ENCODE measurements at regions not wholly inside any gene's neighbourhood (a gene's known extent, or its start where the extent isn't known, plus 50 kb on each side); places are given as distances from the start of the nearest gene placed in this dataset.

DNA sequence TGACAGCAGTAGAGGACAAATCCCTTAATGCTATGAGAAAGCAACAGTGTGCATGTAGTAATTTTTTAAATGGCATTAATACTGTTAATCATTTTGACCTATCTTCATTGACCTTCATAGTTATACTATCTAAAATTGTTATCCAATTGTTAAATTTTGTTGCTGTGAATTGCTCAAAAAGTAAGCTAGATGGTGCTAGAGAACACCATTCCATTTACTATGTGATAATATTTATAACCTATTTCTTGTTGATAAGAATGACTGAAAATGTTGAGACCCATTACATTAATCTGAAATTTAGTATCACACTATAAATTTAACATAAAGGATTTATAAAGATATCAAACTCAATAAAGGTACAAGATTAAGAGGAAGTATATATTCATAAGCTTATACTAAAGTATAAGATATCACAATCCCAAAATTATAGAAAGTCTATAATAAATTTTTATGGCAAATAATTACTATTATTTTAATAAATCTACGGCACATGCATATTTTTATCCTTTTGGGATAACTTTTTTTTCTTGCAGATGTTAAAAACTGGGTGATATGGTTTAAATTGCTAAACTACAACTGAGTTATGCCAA lies 1573.3 kb downstream of the PCDH9 start:
- no peak for DNase-seq

GRCh38 chr13:65653613-65654012 lies 1576.5 kb downstream of the PCDH9 start:
- no peak for DNase-seq

DNA sequence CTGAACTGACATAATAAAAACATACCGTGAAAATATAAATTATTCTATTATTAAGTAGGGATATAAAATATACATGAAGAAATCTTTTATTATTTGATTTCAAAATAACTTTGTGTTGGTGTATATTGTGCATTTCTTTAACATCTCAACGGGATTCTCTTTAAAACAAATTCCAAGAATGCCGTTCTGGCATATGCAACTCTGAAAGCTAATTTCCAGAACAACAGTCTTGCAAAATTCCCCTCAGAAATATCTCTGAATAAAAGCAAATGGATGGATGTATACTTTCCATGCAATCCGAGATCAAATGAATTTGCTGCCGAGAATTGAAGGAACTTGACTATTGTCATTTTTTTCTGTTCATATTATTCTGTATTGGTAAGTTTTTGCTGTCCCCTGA lies 1579.8 kb downstream of the PCDH9 start:
- DNase-seq, result no peak

DNA sequence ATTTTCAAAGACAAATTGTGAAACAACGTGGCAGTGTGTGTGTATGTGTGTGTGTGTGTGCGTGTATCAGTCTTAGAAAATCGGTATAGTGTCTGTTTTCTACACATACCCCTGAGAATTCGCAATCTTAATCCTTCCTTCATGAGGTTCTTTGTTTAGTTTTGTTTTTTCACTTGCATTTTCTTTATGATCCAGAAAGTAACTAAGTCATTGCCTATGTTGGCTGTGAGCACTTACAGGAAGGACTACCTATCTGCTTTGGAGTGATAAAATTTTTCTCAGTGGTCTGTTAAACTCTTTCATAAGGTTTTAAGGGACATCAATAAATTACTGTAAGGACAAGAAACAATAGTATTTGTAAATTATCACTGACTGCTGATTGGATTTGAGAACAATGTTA lies 1587.1 kb downstream of the PCDH9 start:
- no peak for DNase-seq

GRCh38 chr13:65642301-65642700 lies 1587.8 kb downstream of the PCDH9 start:
- DNase-seq, result no peak

GRCh38 chr13:65638572-65639168 lies 1591.5 kb downstream of the PCDH9 start:
- no peak for DNase-seq

DNA sequence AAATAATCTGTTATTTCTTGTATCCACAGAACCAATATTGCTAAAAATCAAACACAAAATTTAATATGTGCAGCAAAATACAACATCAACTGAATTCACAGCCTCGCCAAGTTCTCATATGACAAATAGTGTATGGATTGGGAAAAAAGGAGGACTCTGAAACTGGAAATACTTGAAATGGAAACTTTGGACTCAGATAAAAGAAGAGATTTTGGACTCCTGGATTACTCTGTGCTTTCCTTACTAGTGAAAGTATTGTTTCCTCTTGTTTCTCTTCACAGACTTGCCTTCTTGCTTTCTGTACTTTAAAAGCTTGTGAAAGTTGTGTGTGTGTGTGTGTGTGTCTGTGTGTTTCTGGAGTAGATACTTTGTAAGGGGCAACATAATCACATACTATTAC lies 1596.3 kb downstream of the PCDH9 start:
- no peak for DNase-seq

DNA sequence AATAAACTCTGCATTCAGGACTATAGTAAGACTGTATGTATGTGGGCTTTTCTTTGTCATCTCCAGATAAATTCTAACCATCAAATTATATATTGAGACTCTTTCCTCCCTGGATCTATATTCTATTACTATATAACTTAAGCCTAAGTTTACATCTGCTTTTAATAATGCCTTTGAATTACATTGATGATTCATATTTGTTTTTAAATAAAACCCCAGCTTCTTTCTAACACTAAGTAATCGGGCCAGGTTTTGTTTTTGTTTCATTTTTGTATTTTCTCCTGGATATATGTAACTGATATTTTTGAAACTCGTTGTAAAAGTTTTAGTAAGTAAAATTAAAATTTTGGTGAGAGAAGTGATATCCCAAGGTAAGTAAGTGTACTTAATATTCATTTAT lies 1599.1 kb downstream of the PCDH9 start:
- no peak for DNase-seq

DNA sequence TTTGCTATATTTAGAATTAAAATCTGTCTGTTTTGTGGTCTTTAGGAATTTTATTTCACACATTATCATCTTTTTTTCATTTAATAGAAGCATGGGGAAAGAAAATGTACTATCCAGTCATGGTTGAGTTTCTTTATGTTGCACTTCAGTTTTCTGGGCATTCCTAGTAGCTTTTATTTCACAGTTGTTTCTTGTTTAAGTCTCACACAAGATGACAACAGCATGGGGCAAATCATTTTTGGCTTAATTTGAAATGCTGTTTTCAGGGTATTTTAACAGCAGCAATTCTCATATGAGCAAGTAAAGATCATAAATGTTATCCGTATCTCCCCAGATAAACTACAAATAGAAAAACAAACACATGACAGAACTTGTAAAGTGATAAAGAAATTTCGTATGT lies 1600.2 kb downstream of the PCDH9 start:
- DNase-seq, result no peak

GRCh38 chr13:65623148-65623547 lies 1607.0 kb downstream of the PCDH9 start:
- DNase-seq, result no peak

DNA sequence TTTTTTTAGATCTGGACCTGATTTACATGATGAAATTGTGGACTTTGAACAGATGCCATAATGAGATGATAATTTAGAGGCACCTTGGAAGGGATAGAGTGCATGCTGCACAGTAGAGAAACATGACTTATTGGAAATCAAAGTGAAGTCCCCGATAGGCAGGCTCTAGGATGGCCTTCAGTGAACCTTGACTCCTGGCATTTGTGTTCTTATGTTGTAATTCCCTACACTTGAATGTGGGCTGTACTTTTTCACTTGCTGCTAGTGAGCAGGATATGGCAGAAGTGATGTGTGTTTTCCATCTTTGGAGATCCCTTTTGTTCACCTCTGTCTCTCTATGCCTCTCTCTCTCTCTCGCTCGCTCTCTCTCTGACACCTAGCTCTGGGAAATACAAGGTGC lies 1614.6 kb downstream of the PCDH9 start:
- no peak for DNase-seq

- DNase-seq, result no peak
Observed at GRCh38 chr13:65613004-65613403, 1617.1 kb downstream of the PCDH9 start.

GRCh38 chr13:65609350-65609749 lies 1620.8 kb downstream of the PCDH9 start:
- DNase-seq, result no peak

GRCh38 chr13:65606622-65607021 lies 1623.5 kb downstream of the PCDH9 start:
- DNase-seq, result no peak

GRCh38 chr13:65605396-65605795 lies 1624.7 kb downstream of the PCDH9 start:
- no peak for DNase-seq

GRCh38 chr13:65603160-65603559 lies 1627.0 kb downstream of the PCDH9 start:
- no peak for DNase-seq

DNA sequence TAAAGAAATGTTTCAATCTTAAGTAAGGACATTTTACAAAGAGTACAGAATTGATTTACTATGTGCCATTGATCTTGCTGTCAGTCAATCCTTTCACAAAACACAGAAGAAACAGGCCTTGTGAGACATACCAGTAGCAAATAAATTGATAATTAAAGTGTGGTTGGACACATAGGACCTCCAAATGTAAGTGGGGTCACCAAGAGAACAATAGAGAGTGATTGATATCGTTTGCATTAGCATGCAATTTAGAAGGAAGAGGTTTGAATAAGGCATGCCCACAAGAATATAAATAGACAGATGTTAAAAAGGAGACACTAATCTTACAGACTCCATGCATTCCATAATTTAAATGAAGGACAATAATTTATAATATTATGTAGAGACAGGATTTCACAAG lies 1628.3 kb downstream of the PCDH9 start:
- DNase-seq, result no peak

DNA sequence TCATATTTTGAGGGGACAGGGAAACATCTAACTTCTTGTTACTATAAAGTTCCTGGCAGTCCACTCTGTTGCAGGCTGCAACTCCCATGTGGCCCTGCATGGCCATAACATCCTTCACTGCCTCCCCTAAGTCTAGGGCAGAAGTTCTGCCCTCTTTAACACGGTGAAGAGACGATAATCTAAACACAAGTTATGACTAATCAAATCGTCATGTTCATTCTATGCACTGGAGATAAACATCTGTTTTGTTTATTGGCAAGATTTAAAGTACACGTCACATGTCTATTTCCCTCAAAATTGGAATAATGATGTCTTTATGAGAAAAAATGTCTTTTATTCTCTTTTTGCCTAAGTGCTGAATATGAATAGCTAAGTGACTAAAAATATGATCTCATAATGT lies 1629.4 kb downstream of the PCDH9 start:
- no peak for DNase-seq

DNA sequence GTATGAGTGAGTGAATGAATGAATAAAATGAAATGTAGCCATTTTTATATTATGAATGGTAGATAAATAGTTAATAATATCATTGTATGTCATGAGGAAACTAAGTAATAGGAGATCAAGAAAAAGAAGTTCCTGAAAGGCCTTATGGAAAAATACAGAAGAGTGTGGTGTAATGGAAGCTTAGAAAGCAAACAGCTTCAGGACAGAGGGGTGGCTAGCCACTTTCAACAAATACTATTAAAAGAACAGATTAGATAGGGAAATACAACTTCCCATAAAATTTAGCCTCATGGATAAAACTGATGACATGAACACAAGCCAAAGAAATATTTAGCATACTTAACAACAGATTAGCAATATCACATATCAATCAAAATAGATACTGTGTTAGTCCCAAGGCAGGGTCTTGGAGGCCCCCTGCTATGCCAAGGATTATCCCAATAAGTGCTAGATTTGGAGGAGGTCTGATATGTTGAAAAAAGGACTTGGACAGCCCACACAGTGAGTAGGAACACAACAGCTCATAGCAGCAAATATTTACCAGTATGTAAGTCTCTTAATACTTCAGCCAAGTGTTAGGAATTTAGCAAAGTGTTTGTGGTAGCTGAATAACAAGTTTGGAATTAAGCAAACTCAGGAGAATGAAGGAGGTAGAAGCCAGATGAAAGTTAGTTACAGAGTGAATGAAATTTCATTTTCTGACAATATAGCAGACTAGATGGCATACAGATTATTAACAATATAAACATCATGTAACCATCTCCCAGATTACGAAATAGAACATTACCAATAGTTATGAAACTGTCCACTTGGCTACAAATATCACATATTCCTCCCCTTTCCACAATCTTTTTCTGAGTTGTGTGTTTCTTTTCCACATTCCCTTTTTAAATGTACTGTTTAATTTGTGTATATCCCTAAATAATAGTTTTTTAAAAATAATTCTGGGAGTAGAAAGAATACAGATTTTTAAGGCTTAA lies 1632.0 kb downstream of the PCDH9 start:
- no peak for DNase-seq

- DNase-seq, result no peak
Observed at GRCh38 chr13:65595916-65596315, 1634.2 kb downstream of the PCDH9 start.

DNA sequence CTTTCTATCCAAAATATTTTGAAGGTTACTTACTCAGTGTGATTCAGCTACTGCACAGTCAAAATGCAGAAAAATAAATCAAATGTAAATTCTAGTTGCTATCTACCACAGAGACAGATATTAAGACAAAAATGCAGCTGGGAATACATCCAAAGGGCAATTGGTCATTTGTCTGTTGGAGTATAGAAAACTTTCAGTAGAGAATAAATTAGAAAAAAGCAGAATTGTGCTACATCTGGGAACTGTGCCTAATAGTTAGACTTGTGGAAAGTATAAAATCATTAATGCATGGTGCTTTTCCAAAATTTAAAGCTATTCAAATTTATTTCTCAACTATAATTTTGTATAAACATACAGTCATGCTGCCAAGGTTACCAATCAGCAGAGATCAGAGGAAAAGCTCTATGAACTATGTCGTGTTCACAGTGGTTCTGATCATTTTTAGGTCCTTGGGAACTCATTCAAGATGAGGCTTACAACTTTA lies 1635.8 kb downstream of the PCDH9 start:
- no peak for DNase-seq

DNA sequence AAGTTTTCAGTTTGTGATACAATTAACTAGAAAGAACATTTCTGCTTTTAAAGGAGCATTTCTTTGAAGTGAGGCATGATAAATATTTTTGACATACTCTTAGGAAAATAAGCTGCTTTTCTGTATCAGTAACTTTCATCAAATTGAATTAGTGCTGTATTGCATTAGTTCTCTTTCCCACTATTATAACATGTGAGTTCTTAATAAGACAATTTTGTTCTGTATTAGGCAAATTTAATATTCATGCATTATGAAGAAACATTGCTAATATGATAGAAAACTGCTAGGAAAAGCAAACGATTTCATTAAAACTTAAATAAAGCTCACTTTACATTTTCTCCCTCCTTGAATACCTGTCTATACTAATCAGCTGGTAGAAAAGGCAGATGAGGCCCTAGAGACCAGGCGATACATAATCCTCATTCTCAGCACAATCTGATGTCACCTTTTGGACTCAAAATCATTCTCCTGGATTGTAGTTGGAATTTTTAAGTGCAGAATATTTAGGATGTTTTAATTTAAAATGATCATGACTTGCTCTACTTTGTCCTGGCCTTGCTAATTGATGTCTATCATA lies 1636.8 kb downstream of the PCDH9 start:
- no peak for DNase-seq

- DNase-seq, result no peak
Observed at GRCh38 chr13:65592731-65593130, 1637.4 kb downstream of the PCDH9 start.

- DNase-seq, result no peak
Observed at GRCh38 chr13:65585346-65585745, 1644.8 kb downstream of the PCDH9 start.

Data from stimulated activated naive CD4-positive, alpha-beta T cell (primary cell).